Activated CD4-positive, alpha-beta T cell treated with anti-CD3 and anti-CD28 coated beads, Interleukin-2, amount 10 ng/mL, durations not matched to agents 7 days and 5 days (primary cell): ENCODE measurements at regions not wholly inside any gene's neighbourhood (a gene's known extent, or its start where the extent isn't known, plus 50 kb on each side); places are given as distances from the start of the nearest gene placed in this dataset.

Experiments used
- CTCF ChIA-PET: fragments of 350-600 bp; sonication (Branson Sonifier 250); formaldehyde crosslinking; loops from one replicate; lab custom pipeline; 2021; ENCODE audit warnings: antibody characterized with exemption; lab: Charles Lee
- POLR2A ChIA-PET: fragments of 350-600 bp; sonication (Branson Sonifier 250); formaldehyde crosslinking; loops from one replicate; lab custom pipeline; 2021; ENCODE audit warnings: antibody characterized with exemption; lab: Charles Lee
- DNase-seq: peaks from one replicate; pipeline ENCODE4 v3.0.0-alpha.2; 2020
- H3K27ac Mint-ChIP-seq: one replicate; pipeline ENCODE4 v1.8.0; 2021; ENCODE audit warnings: mild to moderate bottlenecking, moderate library complexity, mixed read lengths
- H3K27me3 Mint-ChIP-seq: one replicate; pipeline ENCODE4 v1.8.0; 2021; ENCODE audit warnings: mixed read lengths
- H3K36me3 Mint-ChIP-seq: one replicate; pipeline ENCODE4 v1.8.0; 2021; ENCODE audit warnings: low read depth, mixed read lengths
- H3K4me1 Mint-ChIP-seq: one replicate; pipeline ENCODE4 v1.8.0; 2021; ENCODE audit warnings: mixed read lengths
- H3K4me3 Mint-ChIP-seq: one replicate; pipeline ENCODE4 v1.8.0; 2021; ENCODE audit warnings: mild to moderate bottlenecking, moderate library complexity, mixed read lengths
- H3K9me3 Mint-ChIP-seq: one replicate; pipeline ENCODE4 v1.8.0; 2021; ENCODE audit warnings: mixed read lengths

DNA sequence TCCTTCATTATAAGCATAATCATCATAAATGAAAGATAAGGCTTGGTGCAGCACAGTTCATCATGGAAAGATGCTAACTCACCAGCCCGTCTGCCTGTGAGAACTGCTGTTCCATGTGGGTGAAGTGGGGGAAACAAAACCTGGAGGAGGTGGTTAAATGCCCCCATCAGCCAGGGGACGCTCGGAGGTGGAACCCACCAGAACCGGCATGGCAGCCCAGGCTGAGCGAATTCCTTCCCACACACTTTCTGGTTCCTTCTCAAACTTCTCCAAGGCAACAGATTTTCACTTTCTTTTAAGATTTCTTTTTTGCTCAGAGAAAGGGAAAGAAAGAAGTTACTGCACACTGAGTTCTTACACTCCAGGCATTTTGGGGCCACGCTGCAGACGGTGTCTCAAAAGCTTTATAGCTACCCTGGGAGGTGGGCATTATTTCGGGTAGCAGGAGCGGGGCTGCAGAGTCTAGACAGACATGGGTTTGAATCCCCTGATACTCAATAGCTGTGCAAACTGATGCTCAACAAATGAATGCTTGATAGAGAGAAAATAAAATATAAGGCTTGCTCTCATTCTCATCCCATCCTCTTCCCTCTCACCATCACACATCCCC, 190.7 kb downstream of the BCL11B start:
- CTCF ChIA-PET, result no interaction called here
- Mint-ChIP-seq H3K9me3 (peaks cover 44% of the 10 kb centered on the region), H3K36me3 (no peaks in the 10 kb centered on the region), H3K4me3 (no peak overlapping the region), H3K4me1 (peaks cover 14% of the 10 kb centered on the region), H3K27ac (no peak overlapping the region), H3K27me3 (no peaks in the 10 kb centered on the region)
- DNase-seq, result no peak
- POLR2A ChIA-PET, result no interaction called here

- H3K36me3 Mint-ChIP-seq, result no peaks in the 10 kb centered on the region
- no peak for DNase-seq
- ChIA-PET CTCF (no interaction called here), POLR2A (no interaction called here)
- H3K9me3 Mint-ChIP-seq, result peaks cover 45% of the 10 kb centered on the region
- H3K27me3 Mint-ChIP-seq, result no peaks in the 10 kb centered on the region
- no peak overlapping the region for H3K4me3 Mint-ChIP-seq
- peaks cover 9% of the 10 kb centered on the region for H3K4me1 Mint-ChIP-seq
- no peak overlapping the region for H3K27ac Mint-ChIP-seq
Measured at GRCh38 chr14:99081880-99082279, 190.1 kb downstream of the BCL11B start.

DNA sequence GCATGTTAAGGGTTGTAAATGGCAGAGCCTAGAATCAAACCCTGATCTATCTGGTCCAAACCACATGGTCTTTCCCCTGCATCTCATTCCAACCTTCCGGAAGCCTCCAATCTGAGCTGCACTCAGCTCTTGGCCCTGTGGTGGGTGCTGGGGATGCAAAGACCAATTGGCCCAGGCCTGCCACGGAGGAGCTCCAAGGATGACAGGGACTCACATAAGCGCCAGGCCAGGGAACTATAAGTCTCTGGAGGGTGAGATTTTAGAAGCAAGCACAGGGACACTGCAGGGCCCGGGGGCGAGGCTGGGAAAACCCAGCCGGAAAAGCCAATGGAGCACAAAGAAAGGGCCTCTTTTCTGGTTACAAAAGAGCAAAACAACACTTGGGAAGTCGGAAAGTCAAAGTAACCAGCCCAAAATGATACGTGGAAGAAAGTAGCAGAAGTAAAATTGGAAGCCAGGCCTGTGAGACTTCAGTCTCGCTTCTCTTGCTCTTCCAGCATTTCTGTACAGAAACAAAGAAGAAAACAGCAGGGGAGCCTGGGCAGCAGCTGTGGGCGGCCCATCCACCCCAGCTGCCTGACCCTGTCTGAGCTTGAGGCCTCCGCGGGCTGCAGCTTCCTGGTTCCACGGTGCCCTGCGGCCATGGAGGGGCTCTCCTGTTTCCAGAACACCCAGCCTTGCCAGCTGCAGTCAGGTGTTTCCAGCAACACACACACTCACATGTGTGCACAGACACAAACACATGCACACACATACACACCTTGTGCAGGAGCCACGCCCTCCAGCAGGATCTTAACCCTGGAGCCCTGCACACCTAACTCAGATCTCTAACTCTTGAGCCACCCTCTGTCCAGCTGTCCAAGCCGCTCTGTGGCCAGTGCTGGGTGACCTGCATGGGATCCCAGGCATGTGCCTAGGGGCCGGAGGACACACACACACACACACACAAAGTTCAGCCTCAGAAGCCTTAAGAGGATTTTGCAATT, 178.2 kb downstream of the BCL11B start:
- CTCF ChIA-PET, result interaction anchor here (1.4 kb wide), 1 partner anchor 10 kb away, joined by 3 read pairs; no protein-coding TSS in a partner anchor
- no peak for DNase-seq
- Mint-ChIP-seq H3K27me3 (peaks cover 3% of the 10 kb centered on the region), H3K4me1 (no peaks in the 10 kb centered on the region), H3K27ac (no peak overlapping the region), H3K36me3 (no peaks in the 10 kb centered on the region), H3K4me3 (no peak overlapping the region), H3K9me3 (peaks cover 7% of the 10 kb centered on the region)
- POLR2A ChIA-PET, result no interaction called here

DNA sequence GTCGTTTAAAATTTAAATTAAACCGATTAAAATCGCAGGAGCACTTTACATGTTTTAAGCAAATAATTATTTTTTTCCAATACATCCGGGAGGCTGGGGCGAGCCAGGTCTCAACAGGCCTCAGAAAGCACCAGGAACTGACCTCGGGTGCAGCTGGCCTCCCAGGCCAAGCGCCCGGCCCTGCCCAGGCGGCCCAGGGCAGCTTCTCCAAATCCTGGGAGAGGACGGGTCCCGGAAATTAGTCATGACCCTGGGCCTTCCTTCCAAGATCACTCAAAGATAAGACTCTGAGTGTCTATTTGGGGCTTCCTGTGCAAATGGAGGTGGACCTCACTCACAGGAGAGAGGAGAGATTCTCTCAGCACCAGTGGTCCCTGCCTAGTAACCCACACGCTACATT, 177.1 kb downstream of the BCL11B start:
- no peak overlapping the region for H3K27ac Mint-ChIP-seq
- peaks cover 7% of the 10 kb centered on the region for H3K9me3 Mint-ChIP-seq
- POLR2A ChIA-PET, result no interaction called here

GRCh38 chr14:99095369-99095768, 176.6 kb downstream of the BCL11B start:
- DNase-seq, result no peak
- Mint-ChIP-seq H3K9me3 (peaks cover 7% of the 10 kb centered on the region), H3K27ac (no peak overlapping the region), H3K36me3 (no peaks in the 10 kb centered on the region), H3K4me1 (no peaks in the 10 kb centered on the region), H3K4me3 (no peak overlapping the region), H3K27me3 (peaks cover 3% of the 10 kb centered on the region)
- ChIA-PET CTCF (no interaction called here), POLR2A (no interaction called here)

More for the DNA sequence above, 177.1 kb downstream of the BCL11B start:
- no peak overlapping the region for H3K4me3 Mint-ChIP-seq
- H3K4me1 Mint-ChIP-seq, result no peaks in the 10 kb centered on the region
- CTCF ChIA-PET, result interaction anchor here (1.4 kb wide), 1 partner anchor 9 kb away, joined by 3 read pairs; no protein-coding TSS in a partner anchor
- no peak for DNase-seq
- peaks cover 3% of the 10 kb centered on the region for H3K27me3 Mint-ChIP-seq
- no peaks in the 10 kb centered on the region for H3K36me3 Mint-ChIP-seq

- Mint-ChIP-seq H3K9me3 (no peaks in the 10 kb centered on the region), H3K4me3 (no peak overlapping the region), H3K27me3 (no peaks in the 10 kb centered on the region), H3K36me3 (no peaks in the 10 kb centered on the region), H3K27ac (no peak overlapping the region), H3K4me1 (no peaks in the 10 kb centered on the region)
- POLR2A ChIA-PET, result no interaction called here
- DNase-seq, result no peak
- CTCF ChIA-PET, result interaction anchor here (0.6 kb wide), 1 partner anchor 1168 kb away, joined by 3 read pairs; no protein-coding TSS in a partner anchor
Measured at GRCh38 chr14:99098199-99098598, 173.8 kb downstream of the BCL11B start.

GRCh38 chr14:99099051-99099787, 172.8 kb downstream of the BCL11B start:
- ChIA-PET POLR2A (no interaction called here), CTCF (interaction anchor here (0.6 kb wide), 1 partner anchor 1169 kb away, joined by 3 read pairs; no protein-coding TSS in a partner anchor)
- DNase-seq, result no peak
- Mint-ChIP-seq H3K9me3 (peaks cover 2% of the 10 kb centered on the region), H3K27me3 (no peaks in the 10 kb centered on the region), H3K4me3 (no peak overlapping the region), H3K36me3 (no peaks in the 10 kb centered on the region), H3K4me1 (no peaks in the 10 kb centered on the region), H3K27ac (no peak overlapping the region)

GRCh38 chr14:99100497-99101270, 171.3 kb downstream of the BCL11B start:
- no peak overlapping the region for H3K4me3 Mint-ChIP-seq
- H3K36me3 Mint-ChIP-seq, result peaks cover 2% of the 10 kb centered on the region
- H3K9me3 Mint-ChIP-seq, result peaks cover 7% of the 10 kb centered on the region
- no peaks in the 10 kb centered on the region for H3K27me3 Mint-ChIP-seq
- ChIA-PET CTCF (interaction anchor here (0.7 kb wide), 1 partner anchor 780 kb away, joined by 3 read pairs; no protein-coding TSS in a partner anchor), POLR2A (no interaction called here)
- H3K4me1 Mint-ChIP-seq, result no peaks in the 10 kb centered on the region
- no peak for DNase-seq
- no peak overlapping the region for H3K27ac Mint-ChIP-seq

DNA sequence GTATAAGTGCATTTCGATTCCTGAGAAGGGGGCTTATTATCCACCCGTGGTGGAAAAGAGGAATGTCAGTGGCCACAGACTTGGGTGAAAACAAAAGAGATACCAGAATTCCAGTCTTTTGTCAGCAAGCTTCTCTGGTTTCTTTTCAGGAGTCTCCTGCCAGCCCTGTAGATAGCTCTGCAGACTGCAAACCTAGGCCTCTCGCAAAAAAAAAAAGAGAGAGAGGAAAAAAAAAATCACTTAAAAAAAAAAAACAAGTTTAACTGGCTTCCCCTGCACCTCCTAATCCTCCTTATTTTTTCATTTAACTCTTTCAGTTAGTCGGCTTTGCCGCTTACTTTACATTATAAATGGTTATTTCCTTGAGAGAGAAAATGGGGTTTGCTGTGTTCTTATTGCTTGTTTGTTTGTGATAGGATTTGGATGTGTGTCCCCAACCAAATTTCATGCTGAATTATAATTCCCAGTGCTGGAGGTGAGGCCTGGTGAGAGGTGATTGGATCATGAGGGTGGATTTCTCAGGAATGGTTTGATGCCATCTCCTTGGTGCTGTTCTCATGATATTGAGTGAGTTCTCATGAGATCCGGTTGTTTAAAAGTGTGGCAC, 170.0 kb downstream of the BCL11B start:
- POLR2A ChIA-PET, result no interaction called here
- no peak for DNase-seq
- Mint-ChIP-seq H3K27me3 (no peaks in the 10 kb centered on the region), H3K4me1 (no peaks in the 10 kb centered on the region), H3K9me3 (peaks cover 10% of the 10 kb centered on the region), H3K36me3 (peaks cover 3% of the 10 kb centered on the region), H3K27ac (peak overlapping the region; percentile 6), H3K4me3 (no peak overlapping the region)
- CTCF ChIA-PET, result interaction anchor here (0.6 kb wide), 1 partner anchor 29 kb away, joined by 3 read pairs; no protein-coding TSS in a partner anchor

- H3K36me3 Mint-ChIP-seq, result no peaks in the 10 kb centered on the region
- H3K4me1 Mint-ChIP-seq, result peaks cover 7% of the 10 kb centered on the region
- peaks cover 7% of the 10 kb centered on the region for H3K9me3 Mint-ChIP-seq
- ChIA-PET POLR2A (no interaction called here), CTCF (no interaction called here)
- peaks cover 15% of the 10 kb centered on the region for H3K27me3 Mint-ChIP-seq
- no peak for DNase-seq
- no peak overlapping the region for H3K4me3 Mint-ChIP-seq
- H3K27ac Mint-ChIP-seq, result no peak overlapping the region
Measured at GRCh38 chr14:99116741-99117295, 155.2 kb downstream of the BCL11B start.

DNA sequence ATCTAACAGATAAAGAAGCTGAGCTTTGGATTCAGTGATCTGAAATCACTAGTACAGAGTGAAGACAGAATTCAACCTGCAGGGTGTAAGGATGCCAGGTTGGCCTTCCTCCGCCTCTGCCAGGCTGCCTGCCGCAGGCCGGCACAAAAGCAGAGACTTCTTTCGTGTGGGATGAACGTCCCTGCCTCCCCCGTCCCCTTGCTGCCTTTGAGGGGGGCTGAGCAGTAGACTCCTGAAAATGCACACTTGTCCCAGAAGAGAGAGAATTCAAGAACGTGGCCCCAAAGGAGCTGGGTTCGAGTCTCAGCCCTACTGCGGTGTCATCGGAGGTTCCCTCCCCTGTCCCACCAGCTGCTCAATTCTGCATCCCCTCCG, 154.3 kb downstream of the BCL11B start:
- Mint-ChIP-seq H3K27me3 (peaks cover 15% of the 10 kb centered on the region), H3K27ac (no peak overlapping the region), H3K36me3 (no peaks in the 10 kb centered on the region), H3K9me3 (peaks cover 5% of the 10 kb centered on the region), H3K4me1 (peaks cover 7% of the 10 kb centered on the region), H3K4me3 (peak overlapping the region; percentile 8)
- CTCF ChIA-PET, result no interaction called here
- no peak for DNase-seq
- POLR2A ChIA-PET, result no interaction called here
